ENCODE measurements at regions not wholly inside any gene's neighbourhood (a gene's known extent, or its start where the extent isn't known, plus 50 kb on each side); places are given as distances from the start of the nearest gene placed in this dataset.

GRCh38 chr6:133610227-133610840 is 278.6 kb upstream of the TCF21 start:
- Histone ChIP-seq H3K4me3 (ENCODE audit: low read depth in 1 of 3, low read length in 3 of 3) (no peak overlapping the region), H3K27me3 (ENCODE audit: control insufficient read depth in 4 of 4, insufficient read depth in 4 of 4, low read length in 3 of 4) (peaks cover 0 to 10% (median 0%) of the 10 kb centered on the region in 4 donors), H3K36me3 (ENCODE audit: control insufficient read depth in 4 of 4, insufficient read depth in 3 of 4, low read depth in 1 of 4, low read length in 3 of 4) (no peaks in the 10 kb centered on the region), H3K4me1 (ENCODE audit: control insufficient read depth in 4 of 4, insufficient read depth in 4 of 4, low read length in 3 of 4) (no peaks in the 10 kb centered on the region), H3K27ac (ENCODE audit: low read depth in 1 of 2, low read length in 2 of 2) (no peak overlapping the region), H3K9me3 (ENCODE audit: control insufficient read depth in 4 of 4, low read length in 3 of 4) (no peaks in the 10 kb centered on the region), H3K9ac (ENCODE audit: low read depth in 1 of 2, low read length in 2 of 2) (no peak overlapping the region)
- TF ChIP-seq, protein P1, sequence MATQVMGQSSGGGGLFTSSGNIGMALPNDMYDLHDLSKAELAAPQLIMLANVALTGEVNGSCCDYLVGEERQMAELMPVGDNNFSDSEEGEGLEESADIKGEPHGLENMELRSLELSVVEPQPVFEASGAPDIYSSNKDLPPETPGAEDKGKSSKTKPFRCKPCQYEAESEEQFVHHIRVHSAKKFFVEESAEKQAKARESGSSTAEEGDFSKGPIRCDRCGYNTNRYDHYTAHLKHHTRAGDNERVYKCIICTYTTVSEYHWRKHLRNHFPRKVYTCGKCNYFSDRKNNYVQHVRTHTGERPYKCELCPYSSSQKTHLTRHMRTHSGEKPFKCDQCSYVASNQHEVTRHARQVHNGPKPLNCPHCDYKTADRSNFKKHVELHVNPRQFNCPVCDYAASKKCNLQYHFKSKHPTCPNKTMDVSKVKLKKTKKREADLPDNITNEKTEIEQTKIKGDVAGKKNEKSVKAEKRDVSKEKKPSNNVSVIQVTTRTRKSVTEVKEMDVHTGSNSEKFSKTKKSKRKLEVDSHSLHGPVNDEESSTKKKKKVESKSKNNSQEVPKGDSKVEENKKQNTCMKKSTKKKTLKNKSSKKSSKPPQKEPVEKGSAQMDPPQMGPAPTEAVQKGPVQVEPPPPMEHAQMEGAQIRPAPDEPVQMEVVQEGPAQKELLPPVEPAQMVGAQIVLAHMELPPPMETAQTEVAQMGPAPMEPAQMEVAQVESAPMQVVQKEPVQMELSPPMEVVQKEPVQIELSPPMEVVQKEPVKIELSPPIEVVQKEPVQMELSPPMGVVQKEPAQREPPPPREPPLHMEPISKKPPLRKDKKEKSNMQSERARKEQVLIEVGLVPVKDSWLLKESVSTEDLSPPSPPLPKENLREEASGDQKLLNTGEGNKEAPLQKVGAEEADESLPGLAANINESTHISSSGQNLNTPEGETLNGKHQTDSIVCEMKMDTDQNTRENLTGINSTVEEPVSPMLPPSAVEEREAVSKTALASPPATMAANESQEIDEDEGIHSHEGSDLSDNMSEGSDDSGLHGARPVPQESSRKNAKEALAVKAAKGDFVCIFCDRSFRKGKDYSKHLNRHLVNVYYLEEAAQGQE (IDR thresholded peaks at IDR 0.05), result no peak
- no peak for TF ChIP-seq NR2F2 (IDR thresholded peaks at IDR 0.05)
- TF ChIP-seq, protein P2, sequence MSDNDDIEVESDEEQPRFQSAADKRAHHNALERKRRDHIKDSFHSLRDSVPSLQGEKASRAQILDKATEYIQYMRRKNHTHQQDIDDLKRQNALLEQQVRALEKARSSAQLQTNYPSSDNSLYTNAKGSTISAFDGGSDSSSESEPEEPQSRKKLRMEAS (IDR thresholded peaks at IDR 0.05), result no peak
- TF ChIP-seq RXRA (IDR thresholded peaks at IDR 0.05), result no peak
- no peak for TF ChIP-seq YY1 (IDR thresholded peaks at IDR 0.05)
- TF ChIP-seq FOXA2 (IDR thresholded peaks at IDR 0.05), result no peak
- TF ChIP-seq RAD21 (IDR thresholded peaks at IDR 0.05), result no peak
- TF ChIP-seq HNF4G (IDR thresholded peaks at IDR 0.05), result no peak
- no peak for TF ChIP-seq GABPA (IDR thresholded peaks at IDR 0.05 in 1 of 2, conservative IDR thresholded peaks at IDR 0.05 in 1 of 2)
- TF ChIP-seq HNF4A (conservative IDR thresholded peaks at IDR 0.05), result no peak
- TF ChIP-seq, protein P3, sequence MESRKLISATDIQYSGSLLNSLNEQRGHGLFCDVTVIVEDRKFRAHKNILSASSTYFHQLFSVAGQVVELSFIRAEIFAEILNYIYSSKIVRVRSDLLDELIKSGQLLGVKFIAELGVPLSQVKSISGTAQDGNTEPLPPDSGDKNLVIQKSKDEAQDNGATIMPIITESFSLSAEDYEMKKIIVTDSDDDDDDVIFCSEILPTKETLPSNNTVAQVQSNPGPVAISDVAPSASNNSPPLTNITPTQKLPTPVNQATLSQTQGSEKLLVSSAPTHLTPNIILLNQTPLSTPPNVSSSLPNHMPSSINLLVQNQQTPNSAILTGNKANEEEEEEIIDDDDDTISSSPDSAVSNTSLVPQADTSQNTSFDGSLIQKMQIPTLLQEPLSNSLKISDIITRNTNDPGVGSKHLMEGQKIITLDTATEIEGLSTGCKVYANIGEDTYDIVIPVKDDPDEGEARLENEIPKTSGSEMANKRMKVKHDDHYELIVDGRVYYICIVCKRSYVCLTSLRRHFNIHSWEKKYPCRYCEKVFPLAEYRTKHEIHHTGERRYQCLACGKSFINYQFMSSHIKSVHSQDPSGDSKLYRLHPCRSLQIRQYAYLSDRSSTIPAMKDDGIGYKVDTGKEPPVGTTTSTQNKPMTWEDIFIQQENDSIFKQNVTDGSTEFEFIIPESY (IDR thresholded peaks at IDR 0.05), result no peak
- TF ChIP-seq FOXA1 (IDR thresholded peaks at IDR 0.05), result no peak
- no peak for TF ChIP-seq JUND (IDR thresholded peaks at IDR 0.05)
- no peak for TF ChIP-seq ATF3 (IDR thresholded peaks at IDR 0.05)
- TF ChIP-seq SP1 (IDR thresholded peaks at IDR 0.05), result no peak
- WGBS, result 71% methylated on average over 2 of the region's 2 CpGs
- no peak for DNase-seq (ENCODE audit: low spot score)

GRCh38 chr6:133610971-133611370 is 277.9 kb upstream of the TCF21 start:
- no peak overlapping the region for H3K27ac ChIP-seq (ENCODE audit: low read depth in 1 of 2, low read length in 2 of 2)
- no peak overlapping the region for H3K9ac ChIP-seq (ENCODE audit: low read depth in 1 of 2, low read length in 2 of 2)
- no peaks in the 10 kb centered on the region for H3K9me3 ChIP-seq (ENCODE audit: control insufficient read depth in 4 of 4, low read length in 3 of 4)
- no peak for DNase-seq (ENCODE audit: low spot score)
- WGBS, result 80% methylated on average over 3 of the region's 3 CpGs
- H3K36me3 ChIP-seq (ENCODE audit: control insufficient read depth in 4 of 4, insufficient read depth in 3 of 4, low read depth in 1 of 4, low read length in 3 of 4), result no peaks in the 10 kb centered on the region
- H3K4me1 ChIP-seq (ENCODE audit: control insufficient read depth in 4 of 4, insufficient read depth in 4 of 4, low read length in 3 of 4), result no peaks in the 10 kb centered on the region
- peaks cover 0 to 11% (median 0%) of the 10 kb centered on the region in 4 donors for H3K27me3 ChIP-seq (ENCODE audit: control insufficient read depth in 4 of 4, insufficient read depth in 4 of 4, low read length in 3 of 4)
- H3K4me3 ChIP-seq (ENCODE audit: low read depth in 1 of 3, low read length in 3 of 3), result no peak overlapping the region
- no peak for TF ChIP-seq FOXA1 (IDR thresholded peaks at IDR 0.05)
- no peak for TF ChIP-seq CTCF (IDR thresholded peaks at IDR 0.05; ENCODE audit: low read depth, low read length, missing input control)
- no peak for TF ChIP-seq HNF4A (conservative IDR thresholded peaks at IDR 0.05)
- TF ChIP-seq EGR1 (IDR thresholded peaks at IDR 0.05; ENCODE audit: low read depth in 2 of 2), result no peak
- TF ChIP-seq RXRA (IDR thresholded peaks at IDR 0.05), result no peak
- no peak for TF ChIP-seq RAD21 (IDR thresholded peaks at IDR 0.05)
- TF ChIP-seq, protein P2 (IDR thresholded peaks at IDR 0.05), result no peak
- TF ChIP-seq YY1 (IDR thresholded peaks at IDR 0.05), result no peak
- TF ChIP-seq GABPA (IDR thresholded peaks at IDR 0.05 in 1 of 2, conservative IDR thresholded peaks at IDR 0.05 in 1 of 2), result no peak
- TF ChIP-seq, protein P3 (IDR thresholded peaks at IDR 0.05), result no peak
- no peak for TF ChIP-seq ATF3 (IDR thresholded peaks at IDR 0.05)
